22Rv1 (cell line): ENCODE measurements at regions not wholly inside any gene's neighbourhood (a gene's known extent, or its start where the extent isn't known, plus 50 kb on each side); places are given as distances from the start of the nearest gene placed in this dataset.

ENCODE experiments used
- CTCF ChIP-seq: fragments of 450-650 bp; IDR thresholded peaks from 2 replicates; pipeline ENCODE4 v1.5.1; 2017; ENCODE audit warnings: mild to moderate bottlenecking
- ZFX ChIP-seq: fragments of 450-650 bp; IDR thresholded peaks from 2 replicates; pipeline ENCODE4 v1.6.1; 2017; ENCODE audit warnings: antibody characterized with exemption, borderline replicate concordance

GRCh38 chr5:74542482-74542881, 98.0 kb downstream of the ENC1 start:
- TF ChIP-seq CTCF (no peak), ZFX (no peak)
